ENCODE measurements at regions not wholly inside any gene's neighbourhood (a gene's known extent, or its start where the extent isn't known, plus 50 kb on each side); places are given as distances from the start of the nearest gene placed in this dataset.

- H3K27me3 ChIP-seq: no peaks in the 10 kb centered on the region
- intact Hi-C loops (cut with DNase I): no loop called here
- H3K4me3 ChIP-seq: no peak overlapping the region
- no peaks in the 10 kb centered on the region for H3K4me1 ChIP-seq (ENCODE audit: insufficient read depth)
- no peaks in the 10 kb centered on the region for H3K36me3 ChIP-seq
- no peaks in the 10 kb centered on the region for H3K9me3 ChIP-seq
- no peak for DNase-seq
- WGBS, 3 donors: 81 to 89% (median 82%) methylated on average over 10 of the region's 10 CpGs
- no peak for TF ChIP-seq POLR2A (IDR thresholded peaks at IDR 0.05)
- no peak for TF ChIP-seq EP300 (IDR thresholded peaks at IDR 0.05)
- no peak for TF ChIP-seq CTCF (IDR thresholded peaks at IDR 0.05)
- H3K27ac ChIP-seq: no peak overlapping the region
Measured at GRCh38 chr22:48439560-48440135, 1388.0 kb downstream of the BRD1 start.

- Histone ChIP-seq H3K36me3 (no peaks in the 10 kb centered on the region), H3K4me1 (ENCODE audit: insufficient read depth) (no peaks in the 10 kb centered on the region), H3K9me3 (no peaks in the 10 kb centered on the region), H3K4me3 (no peak overlapping the region), H3K27me3 (no peaks in the 10 kb centered on the region), H3K27ac (no peak overlapping the region)
- TF ChIP-seq EP300 (IDR thresholded peaks at IDR 0.05): no peak
- no peak for TF ChIP-seq POLR2A (IDR thresholded peaks at IDR 0.05)
- no peak for TF ChIP-seq CTCF (IDR thresholded peaks at IDR 0.05)
- intact Hi-C loops (cut with DNase I): no loop called here
- 71 to 78% (median 76%) methylated on average over 19 of the region's 19 CpGs for WGBS, 3 donors
- DNase-seq: no peak
Measured at GRCh38 chr22:48438800-48439559, 1388.7 kb downstream of the BRD1 start.

- H3K4me3 ChIP-seq: no peak overlapping the region
- TF ChIP-seq CTCF (IDR thresholded peaks at IDR 0.05) (no peak), POLR2A (IDR thresholded peaks at IDR 0.05) (no peak), EP300 (IDR thresholded peaks at IDR 0.05) (no peak)
- no peaks in the 10 kb centered on the region for H3K4me1 ChIP-seq (ENCODE audit: insufficient read depth)
- intact Hi-C loops (cut with DNase I): no loop called here
- no peaks in the 10 kb centered on the region for H3K36me3 ChIP-seq
- WGBS, 3 donors: 93 to 95% (median 95%) methylated on average over 13 of the region's 13 CpGs
- H3K27ac ChIP-seq: no peak overlapping the region
- no peaks in the 10 kb centered on the region for H3K27me3 ChIP-seq
- DNase-seq: no peak
- no peaks in the 10 kb centered on the region for H3K9me3 ChIP-seq
Measured at GRCh38 chr22:48438096-48438495, 1389.6 kb downstream of the BRD1 start.

GRCh38 chr22:48436201-48436931, 1391.3 kb downstream of the BRD1 start:
- Histone ChIP-seq H3K4me1 (ENCODE audit: insufficient read depth) (no peaks in the 10 kb centered on the region), H3K27ac (no peak overlapping the region), H3K36me3 (no peaks in the 10 kb centered on the region), H3K9me3 (no peaks in the 10 kb centered on the region), H3K4me3 (no peak overlapping the region), H3K27me3 (no peaks in the 10 kb centered on the region)
- 66 to 74% (median 72%) methylated on average over 17 of the region's 17 CpGs for WGBS, 3 donors
- intact Hi-C loops (cut with DNase I): no loop called here
- DNase-seq: no peak
- TF ChIP-seq EP300 (IDR thresholded peaks at IDR 0.05) (no peak), POLR2A (IDR thresholded peaks at IDR 0.05) (no peak), CTCF (IDR thresholded peaks at IDR 0.05) (no peak)
